ENCODE measurements at regions not wholly inside any gene's neighbourhood (a gene's known extent, or its start where the extent isn't known, plus 50 kb on each side); places are given as distances from the start of the nearest gene placed in this dataset.
"Not testable (repeated sequence)": the region's sequence is repeated elsewhere in the genome, so short reads cannot be mapped to it uniquely, and the experiment has no call there.

DNA sequence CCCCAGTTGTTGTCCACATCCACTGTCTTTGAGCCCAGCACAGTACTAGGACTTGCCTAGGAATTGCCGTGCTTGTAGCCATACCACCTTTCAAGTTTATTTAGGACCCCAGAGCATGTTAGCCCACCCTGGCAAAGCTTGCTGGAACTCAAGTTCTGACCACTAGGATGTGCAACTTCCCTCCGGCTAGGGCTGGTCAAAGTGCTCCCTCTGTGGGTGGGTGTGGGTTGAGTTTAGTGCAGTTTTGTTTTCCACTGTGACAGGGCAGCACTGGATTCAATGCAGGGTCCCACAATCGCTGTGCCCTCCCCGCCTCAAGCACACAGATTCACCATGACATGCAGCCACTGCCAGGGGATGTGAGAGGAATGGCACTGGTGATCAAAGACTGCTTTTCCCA lies 96.0 kb downstream of the RASGEF1B start:
- no peak for DNase-seq

DNA sequence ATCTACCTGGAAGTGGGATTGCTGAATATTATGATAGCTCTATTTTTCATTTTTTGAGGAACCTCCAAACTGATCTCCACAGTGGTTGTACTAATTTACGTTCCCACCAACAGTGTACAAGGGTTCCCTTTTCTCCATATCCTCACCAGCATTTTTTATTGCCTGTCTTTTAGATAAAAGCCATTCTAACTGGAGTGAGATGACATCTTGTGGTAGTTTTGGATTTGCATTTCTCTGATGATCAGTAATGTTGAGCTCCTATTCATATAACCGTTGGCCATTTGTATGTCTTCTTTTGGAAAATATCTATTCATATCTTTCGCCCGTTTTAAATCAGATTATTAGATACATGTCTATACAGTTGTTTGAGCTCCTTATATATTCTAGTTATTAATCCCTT lies 101.8 kb downstream of the RASGEF1B start:
- DNase-seq: no peak

DNA sequence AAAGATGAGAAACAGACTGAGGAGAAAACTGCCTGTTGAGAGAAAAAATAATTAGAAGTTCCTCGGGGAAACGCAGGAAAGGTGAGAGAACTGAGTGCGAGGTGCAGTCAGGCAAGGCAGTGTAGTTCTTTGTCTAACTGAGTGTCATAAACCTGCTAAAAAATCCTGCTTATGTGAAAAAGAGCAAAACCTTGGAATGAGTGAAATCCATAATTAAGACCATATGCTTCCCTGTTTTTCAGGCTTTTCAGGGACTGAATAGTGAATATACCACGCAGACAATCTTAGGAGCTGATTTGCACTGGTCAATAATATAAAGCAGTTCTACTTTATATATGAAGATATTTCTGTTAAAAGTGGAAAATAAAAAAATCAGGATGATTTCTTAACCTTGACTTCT lies 104.9 kb downstream of the RASGEF1B start:
- DNase-seq: no peak

DNA sequence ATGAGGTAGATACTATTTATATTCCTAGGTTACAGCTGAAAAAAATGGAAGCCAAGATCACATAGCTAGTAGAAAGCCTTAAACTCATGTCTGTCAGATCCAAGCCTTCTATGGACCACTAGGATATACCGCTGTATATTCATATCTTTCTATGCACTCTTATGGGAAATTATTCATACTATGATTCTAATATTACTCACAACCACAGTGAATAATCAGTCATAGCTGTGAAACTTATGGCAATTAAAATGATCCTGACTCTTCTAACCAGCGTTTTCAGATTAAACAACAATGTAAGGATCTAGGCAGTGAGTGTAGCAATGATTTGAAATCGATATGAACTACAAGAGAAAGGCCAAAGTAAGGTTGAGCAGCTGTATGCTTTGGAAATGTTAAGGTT lies 111.0 kb downstream of the RASGEF1B start:
- no peak for DNase-seq

DNA sequence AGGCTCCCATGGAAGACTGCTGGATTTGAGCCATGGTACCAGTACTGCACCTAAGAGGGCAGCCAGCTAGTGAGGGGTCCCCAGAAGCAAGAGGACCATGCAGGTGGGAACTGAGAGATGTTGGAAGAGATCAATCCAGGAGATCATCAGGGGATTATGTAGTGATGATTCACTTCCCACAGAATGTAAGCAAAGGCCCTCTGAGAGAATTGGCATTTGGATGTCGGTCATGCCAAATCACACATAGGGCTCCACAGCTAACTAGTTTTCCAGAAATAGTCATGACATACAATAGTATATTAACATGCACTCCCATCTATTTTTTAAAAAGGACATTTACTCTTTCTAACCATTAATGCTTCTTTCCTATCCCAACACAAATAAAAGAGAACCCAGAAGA lies 112.5 kb downstream of the RASGEF1B start:
- DNase-seq: no peak

DNA sequence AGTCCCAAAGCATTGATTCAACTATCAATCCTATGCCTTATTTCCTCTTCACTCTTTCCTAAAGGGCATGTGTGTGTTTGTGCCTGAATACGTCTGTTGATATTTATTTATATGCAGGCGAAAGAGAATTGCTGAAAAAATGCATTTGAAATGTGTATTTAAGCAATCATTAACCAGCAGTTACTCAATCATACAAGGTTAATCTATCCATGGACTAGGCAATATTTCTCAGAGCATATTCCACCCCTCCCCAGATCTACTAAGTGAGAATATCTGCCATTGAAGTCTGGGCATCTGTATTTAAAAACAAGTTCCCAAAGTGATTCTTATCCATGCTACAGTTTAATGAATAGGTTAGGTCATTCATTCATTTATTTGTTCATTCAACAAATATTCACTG lies 113.6 kb downstream of the RASGEF1B start:
- DNase-seq: no peak

DNA sequence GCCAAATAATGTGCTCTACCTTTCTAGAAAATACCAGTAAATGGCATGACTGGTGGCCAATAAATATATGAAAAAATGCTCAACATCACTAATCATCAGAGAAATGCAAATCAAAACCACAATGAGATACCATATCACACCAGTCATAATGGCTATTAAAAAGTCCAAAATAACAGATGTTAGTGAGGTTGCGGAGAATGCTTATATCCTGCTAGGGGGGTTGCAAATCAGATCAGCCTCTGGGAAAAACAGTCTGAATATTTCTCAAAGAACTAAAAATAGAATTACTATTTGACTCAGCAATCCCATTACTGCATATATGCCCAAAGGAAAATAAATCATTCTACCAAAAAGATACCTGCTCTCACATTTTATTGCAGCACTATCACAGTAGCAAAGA lies 115.1 kb downstream of the RASGEF1B start:
- DNase-seq: no peak

DNA sequence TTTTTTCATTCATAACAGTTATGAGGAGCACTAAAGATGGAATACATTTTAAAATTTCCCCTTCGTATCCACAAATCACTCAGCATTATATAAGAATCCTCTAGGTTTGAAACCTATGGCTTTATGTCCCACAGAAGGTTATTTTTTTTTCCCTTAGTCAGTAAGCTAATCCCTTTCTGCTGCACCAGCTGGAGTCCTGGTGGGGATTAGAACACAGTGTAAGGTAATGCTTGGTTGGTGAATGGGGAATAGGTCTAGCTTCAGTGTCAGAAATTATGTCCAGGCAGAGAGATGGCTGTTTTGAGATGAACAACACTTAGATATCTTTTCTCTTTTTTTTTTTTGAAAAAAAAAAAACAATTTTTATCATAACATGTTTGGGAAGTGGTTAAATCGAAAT lies 116.6 kb downstream of the RASGEF1B start:
- no peak for DNase-seq

DNA sequence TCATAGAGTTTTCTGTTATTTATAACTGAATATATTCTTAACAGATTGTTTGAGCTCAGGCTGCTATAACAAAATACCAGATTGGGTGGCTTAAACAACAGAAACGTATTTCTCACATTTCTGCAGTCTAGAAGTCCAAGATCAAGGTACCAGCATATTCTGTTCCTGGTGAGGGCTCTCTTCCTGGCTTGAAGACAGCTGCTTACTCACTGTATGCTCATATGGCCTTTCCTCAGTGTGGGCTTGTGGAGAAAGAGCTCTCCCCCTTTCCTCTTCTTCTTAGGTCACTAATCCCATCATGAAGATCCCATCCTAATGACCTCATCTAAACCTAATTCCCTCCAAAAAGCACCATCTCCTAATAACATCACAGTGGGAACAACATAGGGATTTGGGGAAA lies 117.8 kb downstream of the RASGEF1B start:
- no peak for DNase-seq

DNA sequence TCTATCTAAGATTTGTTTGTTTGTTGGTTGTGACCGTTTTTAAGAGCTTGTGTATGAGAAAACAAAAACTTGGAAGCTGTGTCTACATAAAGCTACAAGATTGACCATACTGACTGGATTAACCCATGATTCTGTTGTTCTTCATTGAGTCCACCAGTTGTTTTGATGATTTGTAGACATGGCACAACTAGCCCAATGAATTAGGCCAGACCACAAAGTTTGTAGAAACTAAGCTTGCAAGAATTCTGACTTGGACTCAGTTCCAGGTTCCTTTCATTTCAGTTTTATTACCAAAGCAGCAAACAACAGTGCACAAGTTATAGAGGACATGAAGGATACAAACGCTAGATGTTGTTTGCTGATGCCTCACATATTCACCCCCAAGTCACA lies 119.3 kb downstream of the RASGEF1B start:
- DNase-seq: no peak

DNA sequence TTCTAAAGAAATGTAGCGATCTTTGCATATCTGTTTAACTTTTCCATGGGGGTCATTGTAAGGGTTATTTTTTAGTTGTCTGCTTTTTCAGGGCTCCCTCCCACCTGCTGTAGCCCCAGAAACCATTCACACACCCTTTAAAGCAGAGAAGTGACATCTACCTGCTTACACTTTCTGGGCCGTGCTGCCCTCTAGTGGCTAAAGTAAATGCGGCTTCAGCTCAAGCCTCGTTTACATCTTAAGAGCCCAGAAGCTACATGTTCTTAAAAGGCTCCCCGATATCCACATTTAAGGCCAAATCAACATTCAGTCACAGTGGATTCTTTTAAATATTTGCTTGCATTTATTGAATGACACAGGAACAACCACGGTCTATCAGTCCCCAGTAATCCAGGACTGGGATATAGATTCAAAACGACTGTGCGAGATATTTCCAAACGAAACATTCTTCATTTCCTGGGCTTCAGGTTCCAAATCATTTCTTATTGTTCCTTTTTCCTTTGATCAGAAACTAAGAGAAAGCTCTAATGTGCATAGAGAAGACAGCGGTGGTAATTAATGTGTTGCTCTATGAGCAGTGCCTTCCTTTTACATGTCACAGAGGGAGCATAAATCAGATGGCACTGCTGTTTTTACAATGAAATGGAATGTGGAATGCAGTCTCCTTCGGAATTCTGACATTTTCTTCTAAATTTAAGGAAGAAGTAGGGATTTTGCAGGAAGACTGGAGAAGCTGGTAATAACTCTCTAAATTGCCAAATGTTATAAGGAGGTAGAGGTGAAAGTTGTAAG lies 119.9 kb downstream of the RASGEF1B start:
- DNase-seq: peak; percentile 27

DNA sequence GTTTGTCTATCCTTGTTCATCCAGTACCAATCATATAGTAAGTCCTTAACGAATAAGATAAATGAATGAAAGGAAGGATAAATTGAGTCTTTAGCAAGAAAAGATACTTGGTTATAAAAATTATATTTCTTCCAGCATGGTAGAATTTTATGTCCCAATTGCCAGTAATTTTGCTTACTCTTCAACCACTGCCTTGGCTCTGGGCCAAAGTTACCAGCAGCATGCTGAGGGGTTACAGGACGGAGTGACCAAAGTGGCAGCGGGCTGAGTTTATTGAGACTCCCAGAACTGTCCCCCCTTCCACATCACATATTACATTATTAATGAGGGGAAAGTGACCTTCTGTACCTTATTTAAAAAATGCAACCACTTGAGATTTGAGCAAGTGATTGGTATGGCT lies 121.7 kb downstream of the RASGEF1B start:
- DNase-seq: no peak

DNA sequence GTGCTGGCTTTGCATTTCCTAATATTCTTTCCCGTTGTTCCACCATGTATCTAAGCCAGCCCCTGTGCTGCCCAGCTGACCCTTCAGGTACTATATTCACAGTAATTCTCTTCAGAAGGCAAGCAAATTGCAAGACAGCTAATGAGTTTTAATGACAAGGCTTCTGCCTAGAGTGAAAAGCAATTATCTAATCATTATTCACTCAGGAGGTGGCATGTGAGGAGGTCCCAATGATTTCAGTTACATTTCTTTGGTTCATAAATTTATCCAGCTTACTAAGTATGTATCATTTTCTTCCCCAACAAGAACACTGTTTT lies 123.0 kb downstream of the RASGEF1B start:
- no peak for DNase-seq

DNA sequence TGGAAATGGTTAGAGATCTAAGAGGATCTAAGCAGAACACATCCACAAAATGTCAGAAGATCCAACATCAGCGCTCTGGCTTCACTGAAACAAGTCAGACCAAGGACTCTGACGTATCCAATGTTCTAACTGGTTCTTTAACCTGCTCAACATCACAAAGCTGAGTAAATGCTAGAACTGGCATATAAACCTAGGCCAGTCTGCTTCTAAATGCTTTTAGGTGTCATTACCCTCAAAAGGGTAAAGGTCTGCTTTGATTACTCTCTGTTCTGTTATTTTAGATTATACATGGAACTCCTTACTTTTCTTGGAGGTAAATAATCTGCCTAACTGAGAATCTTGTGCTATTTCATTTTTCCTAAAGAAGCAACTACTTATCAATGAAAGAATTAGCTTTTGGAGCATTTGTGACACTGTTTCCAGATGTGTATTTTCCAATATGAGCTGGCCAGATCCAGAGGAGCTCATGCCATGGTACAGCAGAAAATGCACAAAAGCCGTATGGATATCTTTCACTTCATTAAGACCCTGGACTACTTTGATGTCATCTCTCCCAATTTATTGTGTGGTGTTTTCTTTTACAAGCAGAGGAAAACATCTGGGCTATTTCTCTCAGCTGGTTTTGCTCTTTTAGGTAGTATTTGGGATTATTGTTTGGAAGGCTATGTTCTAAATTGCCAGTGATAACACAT lies 123.5 kb downstream of the RASGEF1B start:
- DNase-seq: no peak

DNA sequence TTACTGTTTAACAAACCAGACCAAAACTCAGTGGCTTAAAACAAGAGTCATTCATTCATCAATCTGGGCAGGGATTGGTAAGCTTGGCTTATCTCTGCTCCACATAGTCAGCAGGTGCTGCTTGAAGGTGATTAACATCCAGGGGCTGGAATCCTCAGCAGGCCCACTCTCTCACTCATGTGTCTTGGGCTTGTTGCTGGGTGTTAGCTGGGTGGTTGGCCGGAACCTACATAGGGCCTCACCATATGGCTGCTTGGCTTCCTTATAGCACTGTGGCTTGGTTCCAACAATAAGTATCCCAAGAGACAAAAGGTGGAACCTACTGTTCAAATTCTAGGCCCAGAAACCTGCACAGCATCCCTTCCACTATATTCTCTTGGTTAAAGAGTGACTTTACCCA lies 125.0 kb downstream of the RASGEF1B start:
- DNase-seq: no peak

DNA sequence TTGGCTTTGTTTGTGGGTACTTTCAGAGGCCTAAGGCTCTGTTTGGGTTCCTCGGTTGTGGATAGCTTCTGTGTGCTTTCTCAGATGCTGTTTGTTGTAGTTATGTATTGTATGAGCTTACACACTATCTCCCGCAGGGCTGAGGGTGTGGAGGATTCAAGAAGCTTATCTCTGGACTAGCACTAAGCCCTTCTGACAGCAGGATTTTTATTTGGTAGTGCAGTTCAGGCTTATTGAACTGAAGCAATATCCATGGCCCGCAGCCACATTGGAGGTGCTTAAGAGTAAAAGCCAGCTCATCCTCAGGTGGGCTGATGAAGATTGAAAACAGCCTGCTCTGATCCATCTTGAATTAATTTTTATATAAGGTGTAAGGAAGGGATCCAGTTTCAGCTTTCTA lies 128.2 kb downstream of the RASGEF1B start:
- no peak for DNase-seq

DNA sequence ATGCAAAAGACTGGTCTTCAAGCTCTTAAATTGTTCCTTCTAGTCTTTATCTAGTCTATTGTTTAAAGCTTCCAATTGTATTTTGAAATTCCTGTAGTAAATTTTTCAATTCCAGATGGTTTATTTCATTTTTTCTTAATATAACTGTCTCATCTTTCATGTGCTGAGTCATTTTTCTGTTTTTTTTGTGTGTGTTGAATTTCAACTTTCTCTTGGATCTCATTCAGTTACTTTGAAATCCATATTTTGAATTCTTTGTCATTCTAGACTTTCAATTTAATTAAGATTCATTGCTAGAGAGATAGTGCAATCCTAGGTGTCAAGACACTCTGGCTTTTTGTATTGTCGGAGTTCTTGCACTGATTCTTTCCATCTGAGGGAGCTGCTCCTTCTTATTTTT lies 128.0 kb upstream of the PRKG2 start:
- no peak for DNase-seq

DNA sequence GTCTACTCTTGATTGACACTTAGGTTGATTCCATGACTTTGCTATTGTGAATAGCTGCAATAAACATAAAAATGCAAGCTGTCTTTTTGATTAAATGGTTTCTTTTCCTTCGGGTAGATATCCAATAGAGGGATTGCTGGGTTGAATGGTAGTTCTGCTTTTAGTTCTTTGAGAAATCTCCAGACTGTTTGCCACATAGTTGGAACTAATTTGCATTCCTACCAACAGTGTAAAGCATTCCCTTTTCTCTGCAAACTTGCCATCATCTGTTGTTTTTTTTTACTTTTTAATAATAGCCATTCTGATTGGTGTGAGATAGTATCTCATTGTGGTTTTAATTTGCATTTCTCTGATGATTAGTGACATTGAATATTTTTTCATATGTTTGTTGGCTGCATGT lies 122.2 kb upstream of the PRKG2 start:
- DNase-seq: no peak

DNA sequence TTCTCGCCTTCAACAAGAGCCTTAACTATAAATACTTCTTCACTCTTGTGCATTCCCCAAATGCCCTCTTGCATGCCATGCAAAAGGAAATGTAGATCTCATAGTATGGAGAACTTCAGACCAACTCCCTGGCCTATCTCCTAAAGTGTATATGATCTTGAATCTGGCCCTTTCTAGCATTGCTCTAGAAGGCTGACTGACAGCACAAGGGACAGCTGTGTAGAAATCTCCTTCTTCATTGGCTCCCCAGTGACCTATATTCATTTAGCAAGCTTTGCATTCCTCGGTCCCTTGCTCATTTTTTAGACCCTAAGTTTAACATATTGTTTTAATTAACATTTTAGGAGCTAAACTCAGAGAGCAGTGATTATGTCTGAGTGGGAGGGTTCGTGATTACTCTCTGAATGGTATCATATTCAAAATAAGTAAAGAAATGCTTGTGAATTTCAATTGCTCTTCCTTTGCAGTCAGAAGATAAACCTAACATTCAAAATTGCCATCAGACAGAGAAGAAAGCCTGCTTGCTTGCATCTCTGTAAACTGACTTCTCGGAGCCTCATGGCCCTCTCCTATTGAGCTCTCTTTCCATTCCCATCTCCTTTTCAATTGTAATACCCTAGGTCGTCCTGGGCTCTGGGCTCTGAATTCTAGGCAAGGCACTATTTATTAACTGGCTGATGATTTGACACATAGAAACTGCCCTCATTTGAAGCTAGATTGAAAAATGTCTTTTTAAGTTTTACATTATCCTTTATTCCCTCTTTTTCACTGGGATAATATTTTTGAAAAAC lies 120.3 kb upstream of the PRKG2 start:
- no peak for DNase-seq

DNA sequence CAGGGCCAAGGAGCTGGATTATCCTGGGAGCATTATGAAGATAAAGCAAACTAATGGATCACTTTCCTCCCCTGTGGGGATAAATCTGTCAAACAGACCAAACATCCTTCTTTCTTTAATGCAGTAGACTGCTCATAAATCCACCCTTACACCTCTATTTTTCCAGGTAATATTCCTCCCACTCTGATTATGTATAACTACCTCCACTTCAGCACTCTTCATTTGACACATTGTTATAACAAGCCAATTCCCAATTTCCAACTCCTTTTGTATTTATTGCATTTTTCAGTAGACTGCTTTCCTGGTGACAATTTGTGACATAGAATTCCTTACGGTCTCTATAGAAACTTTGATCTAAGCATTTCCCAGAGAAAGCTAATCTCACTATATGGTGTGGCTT lies 115.0 kb upstream of the PRKG2 start:
- no peak for DNase-seq

DNA sequence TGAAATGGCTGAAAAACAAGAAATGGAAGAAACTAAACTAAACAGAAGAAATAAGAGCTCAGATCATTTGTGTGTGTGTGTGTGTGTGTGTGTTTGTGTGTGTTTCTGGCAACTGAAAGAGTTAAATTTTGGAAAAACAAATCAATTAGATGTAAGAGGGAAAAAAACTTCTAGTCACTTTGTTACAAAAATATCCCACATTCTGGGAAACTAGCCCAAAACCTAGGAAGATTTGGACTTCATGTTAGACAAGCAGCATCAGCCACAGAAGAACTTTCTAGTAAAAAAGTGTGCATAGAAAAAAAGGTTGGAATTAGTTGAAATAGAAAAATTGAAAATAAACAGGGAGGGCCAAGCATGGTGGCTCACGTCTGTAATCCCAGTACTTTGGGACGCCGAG lies 111.6 kb upstream of the PRKG2 start:
- DNase-seq: no peak

DNA sequence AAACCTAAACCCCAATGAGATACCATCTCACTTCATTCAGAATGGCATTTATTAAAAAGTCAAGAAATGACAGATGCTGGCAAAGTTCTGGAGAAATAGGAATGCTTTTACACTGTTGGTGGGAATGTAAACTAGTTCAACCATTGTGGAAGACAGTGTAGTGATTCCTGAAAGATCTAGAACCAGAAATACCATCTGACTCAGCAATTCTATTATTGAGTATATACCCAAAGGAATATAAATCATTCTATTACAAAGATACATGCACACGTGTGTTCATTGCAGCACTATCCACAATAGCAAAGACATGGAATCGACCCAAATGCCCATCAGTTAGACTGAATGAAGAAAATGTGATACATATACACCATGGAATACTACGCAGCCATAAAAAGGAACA lies 109.6 kb upstream of the PRKG2 start:
- not testable (repeated sequence) for DNase-seq

DNA sequence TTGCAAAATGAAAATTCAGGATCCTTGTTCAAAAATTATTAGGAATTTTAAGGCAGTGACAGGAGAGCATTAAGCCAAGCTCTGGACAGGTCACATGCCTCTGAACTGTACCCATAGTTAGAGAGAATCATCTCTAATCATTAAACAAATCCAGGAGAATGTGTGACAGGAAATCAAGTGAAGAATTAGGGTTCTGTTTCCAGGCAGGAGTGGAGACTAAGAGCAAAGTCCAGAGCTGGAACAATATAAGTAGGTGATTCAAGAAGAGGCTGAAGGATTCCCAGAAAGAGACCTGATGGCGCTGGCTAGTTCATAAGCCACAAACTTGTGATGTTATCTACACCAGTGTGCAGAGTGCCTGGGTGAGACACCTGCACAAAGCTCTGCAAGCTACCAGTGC lies 104.6 kb upstream of the PRKG2 start:
- no peak for DNase-seq

DNA sequence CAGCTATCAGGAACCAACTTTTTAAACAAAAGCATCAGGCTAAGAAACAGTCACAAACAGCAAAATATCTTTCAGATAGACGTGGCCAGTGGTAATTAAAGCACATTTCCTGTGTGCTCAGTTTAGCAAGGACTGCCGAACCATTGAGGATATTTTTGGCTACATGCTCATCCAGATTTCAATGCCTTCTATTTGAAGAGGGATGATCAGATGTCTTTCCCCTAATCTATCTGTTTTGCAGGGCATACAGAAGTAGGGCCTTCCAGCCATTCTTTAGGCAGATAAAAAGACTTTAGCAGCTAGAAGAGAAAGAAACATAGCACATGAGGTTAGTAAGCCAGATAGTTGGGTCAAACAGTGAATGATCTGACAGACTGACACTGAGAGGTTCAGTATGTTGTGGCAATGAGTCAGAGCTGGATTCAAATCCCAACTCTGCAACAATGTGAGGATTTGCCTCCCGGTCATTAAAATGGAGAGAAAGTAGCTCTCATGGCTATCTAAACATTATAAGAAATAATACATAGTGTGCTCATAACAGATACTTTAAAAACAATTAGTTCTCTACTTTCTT lies 100.0 kb upstream of the PRKG2 start:
- no peak for DNase-seq
